HepG2 (cell line): ENCODE measurements at regions not wholly inside any gene's neighbourhood (a gene's known extent, or its start where the extent isn't known, plus 50 kb on each side); places are given as distances from the start of the nearest gene placed in this dataset.

Source experiments
- CTCF ChIP-seq: sonication (generic); formaldehyde crosslinking; IDR thresholded peaks from 2 replicates; pipeline ENCODE4 v1.5.0; 2020; ENCODE audit warnings: mild to moderate bottlenecking, missing genetic modification reagents, moderate library complexity
- FOXC1 ChIP-seq: sonication (generic); formaldehyde crosslinking; IDR thresholded peaks from 2 replicates; pipeline ENCODE4 v1.8.0; 2022; ENCODE audit warnings: mild to moderate bottlenecking, missing genetic modification reagents, borderline replicate concordance
- FOXP4 ChIP-seq: sonication (generic); formaldehyde crosslinking; IDR thresholded peaks from 2 replicates; pipeline ENCODE4 v1.4.0; 2020; ENCODE audit warnings: missing genetic modification reagents
- HCFC1 ChIP-seq: fragments of 150-350 bp; IDR thresholded peaks from 2 replicates; pipeline ENCODE4 v1.6.1; 2014; ENCODE audit warnings: low read depth, low read length
- HMGXB4 ChIP-seq, 2 experiments: sonication (generic) in 1 of 2; formaldehyde crosslinking in 1 of 2; IDR thresholded peaks; 2 replicates each; pipeline versions ENCODE4 v1.4.0 to v1.6.1; 2018 to 2020; ENCODE audit warnings: missing genetic modification reagents in 2 of 2, borderline replicate concordance in 1 of 2, low read depth in 1 of 2, mild to moderate bottlenecking in 1 of 2, missing biosample characterization in 1 of 2
- RAD51 ChIP-seq: fragments of 450-650 bp; IDR thresholded peaks from 2 replicates; pipeline ENCODE4 v1.6.1; 2016; ENCODE audit warnings: borderline replicate concordance
- SAFB2 ChIP-seq: sonication (generic); formaldehyde crosslinking; IDR thresholded peaks from 2 replicates; pipeline ENCODE4 v1.5.1; 2020; ENCODE audit warnings: missing genetic modification reagents, low read depth, mild to moderate bottlenecking, borderline replicate concordance
- TBP ChIP-seq: sonication (generic); formaldehyde crosslinking; IDR thresholded peaks from 2 replicates; pipeline ENCODE4 v1.5.0; 2020; ENCODE audit warnings: missing genetic modification reagents
- ZBTB33 ChIP-seq: sonication (generic); formaldehyde crosslinking; IDR thresholded peaks from 2 replicates; pipeline ENCODE4 v1.4.0; 2020; ENCODE audit warnings: missing genetic modification reagents
- ZNF431 ChIP-seq: sonication (generic); formaldehyde crosslinking; IDR thresholded peaks from 2 replicates; pipeline ENCODE4 v1.9.0; 2022; ENCODE audit warnings: missing genetic modification reagents, low read depth, mild to moderate bottlenecking, borderline replicate concordance

GRCh38 chr5:29899583-29899982 is 1293.9 kb upstream of the CDH6 start:
- no peak for TF ChIP-seq SAFB2
- TF ChIP-seq RAD51 = no peak
- TF ChIP-seq FOXC1 (CRISPR knock-in tag) = no peak
- no peak for TF ChIP-seq HMGXB4 (CRISPR knock-in tag; IDR thresholded peaks at IDR 0.05; ENCODE audit: borderline replicate concordance in 1 of 2, low read depth in 1 of 2)
- TF ChIP-seq CTCF (CRISPR knock-in tag) = no peak
- no peak for TF ChIP-seq HCFC1
- TF ChIP-seq ZBTB33 (CRISPR knock-in tag) = no peak
- no peak for TF ChIP-seq FOXP4 (CRISPR knock-in tag)
- TF ChIP-seq ZNF431 (CRISPR knock-in tag) = no peak
- TF ChIP-seq TBP (CRISPR knock-in tag) = no peak
